Right lobe of liver (tissue), 6 donors: ENCODE measurements at regions not wholly inside any gene's neighbourhood (a gene's known extent, or its start where the extent isn't known, plus 50 kb on each side); places are given as distances from the start of the nearest gene placed in this dataset.
A peak's percentile ranks its signal among the peaks of the same experiment; 100 is the strongest.

Source experiments
- ATAC-seq, 4 donors: fragments of 200-7000 bp; cut with Tn5 transposase; one replicate each; pipeline ENCODE4 v1.9.1; 2020; ENCODE audit warnings: mild to moderate bottlenecking in 4 of 4, moderate library complexity in 4 of 4
- DNase-seq, 3 donors: peaks; one replicate each; pipeline ENCODE4 v3.0.0-alpha.2; 2020
- H3K27ac ChIP-seq, 3 donors: fragments of 200-600 bp; one replicate each; pipeline ENCODE4 v1.8.0; 2022
- H3K27me3 ChIP-seq, 2 donors: fragments of 200-600 bp; one replicate each; pipeline ENCODE4 v1.8.0; 2022
- H3K36me3 ChIP-seq, 4 donors: fragments of 200-600 bp; sonication (generic) in 1 of 4; one replicate each; pipeline versions ENCODE4 v1.5.1 to v1.8.0; 2017 to 2022; ENCODE audit warnings: control low read depth in 1 of 4
- H3K4me1 ChIP-seq, 4 donors: fragments of 200-600 bp; sonication (generic) in 1 of 4; one replicate each; pipeline versions ENCODE4 v1.5.1 to v1.8.0; 2017 to 2022; ENCODE audit warnings: control low read depth in 1 of 4
- H3K4me3 ChIP-seq, 3 donors: fragments of 200-600 bp; one replicate each; pipeline ENCODE4 v1.8.0; 2022
- H3K9me3 ChIP-seq, 4 donors: fragments of 200-600 bp; sonication (generic) in 1 of 4; one replicate each; pipeline versions ENCODE4 v1.5.1 to v1.8.0; 2017 to 2022; ENCODE audit warnings: control low read depth in 1 of 4
- CTCF ChIP-seq, 4 donors: fragments of 200-600 bp in 3 of 4; fragments of 450-650 bp in 1 of 4; IDR thresholded peaks; one replicate each; pipeline versions ENCODE4 v1.5.1 to v1.8.0; 2016 to 2022; ENCODE audit warnings: antibody characterized with exemption in 4 of 4, mild to moderate bottlenecking in 2 of 4
- POLR2A ChIP-seq: fragments of 450-650 bp; IDR thresholded peaks from one replicate; pipeline ENCODE4 v1.6.1; 2017; ENCODE audit warnings: antibody characterized with exemption, mild to moderate bottlenecking
- WGBS: methylation state at CpG from one replicate; pipeline ENCODE4 v1.1.6; 2018; ENCODE audit warnings: low coverage, low lambda C conversion rate; ENCODE audit not compliant: insufficient coverage; ENCODE audit errors: missing lambda C conversion rate; 5-methylcytosine and 5-hydroxymethylcytosine counted together
- intact Hi-C, 2 donors: fragments of 100-400 bp; cut with DNase I; formaldehyde crosslinking; loops; one replicate each; pipeline versions ENCODE4 v1.11.2 to v1.14.1; 2022
- donor health status: DM: no; HTN: yes; CAD: no.
- donor health status: DM: no; HTN: no; CAD: no.
- donor health status: DM: no; HTN: no; CAD: no.
- donor health status: DM: no; HTN: yes; CAD: no.
- donor health status: DM: no; HTN: yes; CAD: no.

GRCh38 chr16:85250147-85250463, 137.8 kb upstream of the CIBAR2 start:
- 67% methylated on average over 3 of the region's 13 CpGs for WGBS
- Histone ChIP-seq H3K27me3 (no peaks in the 10 kb centered on the region), H3K4me1 (peaks cover 0 to 18% (median 2%) of the 10 kb centered on the region in 4 donors), H3K4me3 (no peak overlapping the region), H3K27ac (no peak overlapping the region), H3K36me3 (no peaks in the 10 kb centered on the region), H3K9me3 (no peaks in the 10 kb centered on the region)
- ATAC-seq: no peak
- no peak for TF ChIP-seq CTCF (IDR thresholded peaks at IDR 0.05)
- TF ChIP-seq POLR2A: no peak
- intact Hi-C loops: no loop called here
- no peak for DNase-seq

GRCh38 chr16:85250609-85251223, 138.4 kb upstream of the CIBAR2 start:
- intact Hi-C loops: no loop called here
- ATAC-seq: no peak
- H3K4me3 ChIP-seq: no peak overlapping the region
- no peak overlapping the region for H3K27ac ChIP-seq
- no peaks in the 10 kb centered on the region for H3K9me3 ChIP-seq
- H3K4me1 ChIP-seq: peaks cover 0 to 15% (median 2%) of the 10 kb centered on the region in 4 donors
- whole genome bisulfite sequencing: 92% methylated on average over 11 of the region's 14 CpGs
- TF ChIP-seq POLR2A (no peak), CTCF (IDR thresholded peaks at IDR 0.05) (no peak)
- no peaks in the 10 kb centered on the region for H3K27me3 ChIP-seq
- no peaks in the 10 kb centered on the region for H3K36me3 ChIP-seq
- DNase-seq: no peak

GRCh38 chr16:85251225-85251760, 139.0 kb upstream of the CIBAR2 start:
- H3K9me3 ChIP-seq: no peaks in the 10 kb centered on the region
- H3K27ac ChIP-seq: no peak overlapping the region
- DNase-seq (peak in 1 of 3 donors; percentile 76), ATAC-seq (peak in 1 of 4 donors; percentile 6)
- 32% methylated on average over 3 of the region's 21 CpGs for WGBS
- TF ChIP-seq POLR2A (no peak), CTCF (IDR thresholded peaks at IDR 0.05) (no peak)
- no peaks in the 10 kb centered on the region for H3K36me3 ChIP-seq
- H3K4me1 ChIP-seq: peaks cover 0 to 20% (median 2%) of the 10 kb centered on the region in 4 donors
- H3K27me3 ChIP-seq: no peaks in the 10 kb centered on the region
- intact Hi-C loops: no loop called here
- H3K4me3 ChIP-seq: no peak overlapping the region

- DNase-seq (no peak), ATAC-seq (no peak)
- TF ChIP-seq CTCF (IDR thresholded peaks at IDR 0.05) (no peak), POLR2A (no peak)
- Histone ChIP-seq H3K9me3 (no peaks in the 10 kb centered on the region), H3K27me3 (no peaks in the 10 kb centered on the region), H3K27ac (no peak overlapping the region), H3K4me3 (no peak overlapping the region), H3K36me3 (no peaks in the 10 kb centered on the region), H3K4me1 (peaks cover 0 to 24% (median 2%) of the 10 kb centered on the region in 4 donors)
- intact Hi-C loops: no loop called here
- WGBS: no CpG with 5 or more reads among the region's 14 CpGs
Measured at GRCh38 chr16:85252014-85252413, 139.7 kb upstream of the CIBAR2 start.
